OCI-LY1 (cell line): ENCODE measurements at regions not wholly inside any gene's neighbourhood (a gene's known extent, or its start where the extent isn't known, plus 50 kb on each side); places are given as distances from the start of the nearest gene placed in this dataset.

Experiments
- H2AFZ ChIP-seq: fragments of 200-600 bp; sonication (generic), shearing (Covaris generic); 2 replicates; pipeline ENCODE4 v1.6.0; 2014; ENCODE audit warnings: antibody characterized with exemption, mild to moderate bottlenecking, low read length
- H3F3A ChIP-seq: fragments of 200-600 bp; sonication (generic), shearing (Covaris generic); 2 replicates; pipeline ENCODE4 v1.6.0; 2014; ENCODE audit warnings: mild to moderate bottlenecking, antibody characterized with exemption, low read length, moderate library complexity; ENCODE audit not compliant: insufficient read depth
- H3K27ac ChIP-seq: fragments of 200-600 bp; sonication (generic); 2 replicates; pipeline ENCODE4 v1.5.1; 2014; ENCODE audit warnings: low read length, mixed run types, mild to moderate bottlenecking, low read depth; ENCODE audit not compliant: poor library complexity, severe bottlenecking
- H3K27me3 ChIP-seq: fragments of 200-600 bp; sonication (generic); 2 replicates; pipeline ENCODE4 v1.6.0; 2014; ENCODE audit warnings: antibody characterized with exemption, mild to moderate bottlenecking, low read length, moderate library complexity; ENCODE audit not compliant: insufficient read depth
- H3K36me3 ChIP-seq: fragments of 200-600 bp; sonication (generic); 2 replicates; pipeline ENCODE4 v1.6.1; 2014; ENCODE audit warnings: mild to moderate bottlenecking, antibody characterized with exemption, low read length, moderate library complexity, mixed read lengths; ENCODE audit not compliant: insufficient read depth
- H3K4me1 ChIP-seq: fragments of 200-600 bp; sonication (generic); 2 replicates; pipeline ENCODE4 v1.5.1; 2014; ENCODE audit warnings: mild to moderate bottlenecking, low read length, moderate library complexity; ENCODE audit not compliant: insufficient read depth, severe bottlenecking
- H3K4me2 ChIP-seq: fragments of 200-600 bp; sonication (generic), shearing (Covaris generic); 2 replicates; pipeline ENCODE4 v1.6.1; 2014; ENCODE audit warnings: low read length
- H3K4me3 ChIP-seq: fragments of 200-600 bp; sonication (generic); 2 replicates; pipeline ENCODE4 v1.5.1; 2014; ENCODE audit warnings: low read length, low read depth, mild to moderate bottlenecking, mixed read lengths; ENCODE audit not compliant: poor library complexity, severe bottlenecking
- H3K79me2 ChIP-seq: fragments of 200-600 bp; shearing (Covaris generic); 2 replicates; pipeline ENCODE4 v1.6.1; 2016; ENCODE audit warnings: mixed run types, low read length, mixed read lengths; ENCODE audit not compliant: insufficient read depth
- H3K9ac ChIP-seq: fragments of 200-600 bp; sonication (generic), shearing (Covaris generic); 2 replicates; pipeline ENCODE4 v1.6.1; 2014; ENCODE audit warnings: mild to moderate bottlenecking, low read length, mixed read lengths
- H3K9me2 ChIP-seq: fragments of 200-600 bp; sonication (generic), shearing (Covaris generic); 2 replicates; pipeline ENCODE4 v1.6.1; 2014; ENCODE audit warnings: low read depth, mild to moderate bottlenecking, low read length, mixed read lengths
- H3K9me3 ChIP-seq: fragments of 200-600 bp; shearing (Covaris generic); 2 replicates; pipeline ENCODE4 v1.6.1; 2014; ENCODE audit warnings: low read length, mixed read lengths
- H4K20me1 ChIP-seq: fragments of 200-600 bp; sonication (generic), shearing (Covaris generic); 2 replicates; pipeline ENCODE4 v1.6.0; 2016; ENCODE audit warnings: mild to moderate bottlenecking, low read length; ENCODE audit not compliant: insufficient read depth
- EZH2 ChIP-seq: fragments of 200-600 bp; sonication (generic), shearing (Covaris generic); IDR thresholded peaks from 2 replicates; pipeline ENCODE4 v1.8.0; 2017; ENCODE audit warnings: borderline replicate concordance, mixed run types, mild to moderate bottlenecking, antibody characterized with exemption, low read length, moderate library complexity, mixed read lengths
- TF ChIP-seq, protein P1 (sequence below): fragments of 200-600 bp; sonication (generic), shearing (Covaris generic); IDR thresholded peaks from 2 replicates; pipeline ENCODE4 v1.5.1; 2017; ENCODE audit warnings: mild to moderate bottlenecking, antibody characterized with exemption, low read length, moderate library complexity, mixed read lengths

DNA sequence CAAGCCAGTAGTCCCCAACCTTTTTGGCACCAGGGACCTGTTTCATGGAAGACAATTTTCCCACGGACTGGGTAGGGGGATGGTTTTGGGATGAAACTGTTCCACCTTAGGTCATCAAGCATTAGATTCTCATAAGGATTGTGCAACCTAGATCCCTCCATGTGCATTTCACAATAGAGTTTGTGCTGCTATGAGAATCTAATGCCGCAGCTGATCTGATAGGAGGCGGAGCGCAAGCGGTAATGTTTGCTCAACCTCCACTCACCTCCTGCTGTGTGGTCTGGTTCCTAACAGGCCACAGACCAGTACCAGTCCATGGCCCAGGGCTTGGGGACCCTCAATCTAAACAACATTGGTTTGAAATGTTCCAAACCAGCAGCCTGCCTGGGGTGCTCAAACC lies 137.0 kb upstream of the STXBP5 start:
- Histone ChIP-seq H3K9me2 (no peaks in the 10 kb centered on the region), H3K36me3 (no peaks in the 10 kb centered on the region), H3K9me3 (no peaks in the 10 kb centered on the region), H3K27ac (no peak overlapping the region), H3K79me2 (no peaks in the 10 kb centered on the region), H3K4me1 (no peaks in the 10 kb centered on the region), H3K27me3 (no peaks in the 10 kb centered on the region), H3K4me2 (no peak overlapping the region), H3K9ac (no peak overlapping the region), H3F3A (no peaks in the 10 kb centered on the region), H4K20me1 (no peaks in the 10 kb centered on the region), H3K4me3 (no peak overlapping the region), H2AFZ (no peak overlapping the region)
- TF ChIP-seq, protein P1, sequence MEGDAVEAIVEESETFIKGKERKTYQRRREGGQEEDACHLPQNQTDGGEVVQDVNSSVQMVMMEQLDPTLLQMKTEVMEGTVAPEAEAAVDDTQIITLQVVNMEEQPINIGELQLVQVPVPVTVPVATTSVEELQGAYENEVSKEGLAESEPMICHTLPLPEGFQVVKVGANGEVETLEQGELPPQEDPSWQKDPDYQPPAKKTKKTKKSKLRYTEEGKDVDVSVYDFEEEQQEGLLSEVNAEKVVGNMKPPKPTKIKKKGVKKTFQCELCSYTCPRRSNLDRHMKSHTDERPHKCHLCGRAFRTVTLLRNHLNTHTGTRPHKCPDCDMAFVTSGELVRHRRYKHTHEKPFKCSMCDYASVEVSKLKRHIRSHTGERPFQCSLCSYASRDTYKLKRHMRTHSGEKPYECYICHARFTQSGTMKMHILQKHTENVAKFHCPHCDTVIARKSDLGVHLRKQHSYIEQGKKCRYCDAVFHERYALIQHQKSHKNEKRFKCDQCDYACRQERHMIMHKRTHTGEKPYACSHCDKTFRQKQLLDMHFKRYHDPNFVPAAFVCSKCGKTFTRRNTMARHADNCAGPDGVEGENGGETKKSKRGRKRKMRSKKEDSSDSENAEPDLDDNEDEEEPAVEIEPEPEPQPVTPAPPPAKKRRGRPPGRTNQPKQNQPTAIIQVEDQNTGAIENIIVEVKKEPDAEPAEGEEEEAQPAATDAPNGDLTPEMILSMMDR, result no peak
- no peak for TF ChIP-seq EZH2

DNA sequence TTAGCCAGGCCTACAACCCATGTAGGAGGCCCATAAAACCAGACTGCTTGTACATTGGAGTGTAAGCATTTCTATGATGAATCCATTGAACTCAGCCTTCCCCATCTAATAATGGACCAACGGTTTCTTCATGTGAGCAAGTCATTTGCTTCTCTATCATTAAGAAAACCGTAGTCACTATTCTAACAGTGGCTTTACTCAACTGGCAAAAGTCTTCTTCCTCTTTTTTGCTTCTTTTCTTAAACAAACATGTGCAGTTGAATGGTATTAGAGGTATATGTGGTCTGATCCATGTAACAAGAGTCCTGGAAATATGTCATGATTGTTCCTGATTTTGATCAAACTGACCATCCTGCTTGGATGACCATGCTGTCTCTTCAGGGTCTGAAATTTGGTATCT lies 132.4 kb upstream of the STXBP5 start:
- Histone ChIP-seq H3K36me3 (no peaks in the 10 kb centered on the region), H4K20me1 (no peaks in the 10 kb centered on the region), H3K27ac (no peak overlapping the region), H3K79me2 (no peaks in the 10 kb centered on the region), H3K9me3 (no peaks in the 10 kb centered on the region), H3F3A (no peaks in the 10 kb centered on the region), H2AFZ (no peak overlapping the region), H3K27me3 (no peaks in the 10 kb centered on the region), H3K4me3 (no peak overlapping the region), H3K4me2 (no peak overlapping the region), H3K4me1 (no peaks in the 10 kb centered on the region), H3K9me2 (no peaks in the 10 kb centered on the region), H3K9ac (no peak overlapping the region)
- no peak for TF ChIP-seq EZH2
- TF ChIP-seq, protein P1, result no peak

DNA sequence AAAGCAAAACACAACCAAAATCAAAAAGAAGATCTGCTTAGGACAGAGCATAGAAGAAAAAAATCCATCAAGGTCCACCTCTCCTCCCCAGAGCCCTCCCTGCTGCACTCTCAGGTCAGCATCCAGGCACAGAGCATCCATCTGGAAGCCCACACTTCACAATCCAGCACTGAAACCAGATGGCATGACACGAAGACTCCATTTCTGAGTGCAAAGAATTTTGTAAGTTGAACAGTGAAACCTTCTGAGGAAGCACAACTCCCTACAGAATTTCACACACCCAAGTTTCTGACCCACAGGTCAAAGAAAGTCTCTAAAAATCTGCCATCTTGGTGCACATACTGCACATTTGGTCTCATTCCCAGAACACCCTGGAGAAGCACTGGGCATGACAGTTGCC lies 128.8 kb upstream of the STXBP5 start:
- Histone ChIP-seq H3K9me2 (no peaks in the 10 kb centered on the region), H3K36me3 (no peaks in the 10 kb centered on the region), H3K79me2 (no peaks in the 10 kb centered on the region), H2AFZ (no peak overlapping the region), H3K4me1 (no peaks in the 10 kb centered on the region), H3K4me2 (no peak overlapping the region), H4K20me1 (no peaks in the 10 kb centered on the region), H3K9ac (no peak overlapping the region), H3F3A (no peaks in the 10 kb centered on the region), H3K9me3 (no peaks in the 10 kb centered on the region), H3K27ac (no peak overlapping the region), H3K27me3 (no peaks in the 10 kb centered on the region), H3K4me3 (no peak overlapping the region)
- TF ChIP-seq EZH2, result no peak
- TF ChIP-seq, protein P1, result no peak
